ENCODE measurements at regions not wholly inside any gene's neighbourhood (a gene's known extent, or its start where the extent isn't known, plus 50 kb on each side); places are given as distances from the start of the nearest gene placed in this dataset.

DNA sequence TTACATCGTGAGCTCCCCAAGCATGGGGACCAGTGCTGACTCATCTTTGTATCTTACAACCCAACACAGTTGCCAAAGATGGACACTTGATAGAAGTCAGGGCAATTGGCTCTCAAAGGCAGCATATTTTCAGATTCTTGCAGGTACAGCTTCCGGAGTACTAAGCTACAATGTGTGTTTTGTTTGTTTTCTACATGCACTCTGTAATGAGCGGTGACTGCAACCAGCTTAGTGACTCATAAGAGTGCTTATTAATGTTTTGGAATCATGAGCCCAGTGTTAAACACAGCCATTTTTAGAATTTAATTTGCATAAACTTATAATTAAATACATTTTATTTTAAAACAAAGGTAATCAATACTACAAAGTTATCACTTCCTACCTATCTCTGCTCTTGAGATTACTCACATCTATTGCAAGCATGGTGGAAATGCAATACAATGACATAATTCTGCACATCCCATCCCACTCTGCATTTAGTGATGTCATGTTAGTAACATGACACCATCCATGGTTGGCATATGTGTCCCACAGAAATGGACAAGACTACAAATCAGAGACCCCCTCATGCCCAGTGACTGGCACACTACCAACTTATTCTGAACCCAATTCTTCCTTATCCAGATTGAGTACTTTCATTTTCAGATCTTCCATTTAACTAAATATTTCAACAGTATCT is 399.8 kb upstream of the ST6GAL2 start:
- TF ChIP-seq, protein P1, sequence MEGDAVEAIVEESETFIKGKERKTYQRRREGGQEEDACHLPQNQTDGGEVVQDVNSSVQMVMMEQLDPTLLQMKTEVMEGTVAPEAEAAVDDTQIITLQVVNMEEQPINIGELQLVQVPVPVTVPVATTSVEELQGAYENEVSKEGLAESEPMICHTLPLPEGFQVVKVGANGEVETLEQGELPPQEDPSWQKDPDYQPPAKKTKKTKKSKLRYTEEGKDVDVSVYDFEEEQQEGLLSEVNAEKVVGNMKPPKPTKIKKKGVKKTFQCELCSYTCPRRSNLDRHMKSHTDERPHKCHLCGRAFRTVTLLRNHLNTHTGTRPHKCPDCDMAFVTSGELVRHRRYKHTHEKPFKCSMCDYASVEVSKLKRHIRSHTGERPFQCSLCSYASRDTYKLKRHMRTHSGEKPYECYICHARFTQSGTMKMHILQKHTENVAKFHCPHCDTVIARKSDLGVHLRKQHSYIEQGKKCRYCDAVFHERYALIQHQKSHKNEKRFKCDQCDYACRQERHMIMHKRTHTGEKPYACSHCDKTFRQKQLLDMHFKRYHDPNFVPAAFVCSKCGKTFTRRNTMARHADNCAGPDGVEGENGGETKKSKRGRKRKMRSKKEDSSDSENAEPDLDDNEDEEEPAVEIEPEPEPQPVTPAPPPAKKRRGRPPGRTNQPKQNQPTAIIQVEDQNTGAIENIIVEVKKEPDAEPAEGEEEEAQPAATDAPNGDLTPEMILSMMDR (conservative IDR thresholded peaks at IDR 0.05): no peak
- no peaks in the 10 kb centered on the region for H3K9me3 ChIP-seq (ENCODE audit: control insufficient read depth, low read depth, low read length)
- no peak overlapping the region for H2AK5ac ChIP-seq (ENCODE audit: insufficient read length, low read length)
- Mint-ChIP-seq H3K4me3 (no peak overlapping the region), H3K36me3 (ENCODE audit: insufficient read depth in 1 of 3, low read depth in 3 of 3) (no peaks in the 10 kb centered on the region), H3K27ac (no peak overlapping the region), H3K9me3 (no peaks in the 10 kb centered on the region; a peak in 1 of 5 replicates), H3K4me1 (no peaks in the 10 kb centered on the region), H3K27me3 (ENCODE audit: low read depth) (no peaks in the 10 kb centered on the region)
- H3T11ph ChIP-seq (ENCODE audit: low read length): no peak overlapping the region
- no peak overlapping the region for H4K91ac ChIP-seq (ENCODE audit: insufficient read length, low read depth, low read length)
- no peak overlapping the region for H3K4me2 ChIP-seq (ENCODE audit: insufficient read depth, insufficient read length, low read length)
- H3K18ac ChIP-seq (ENCODE audit: insufficient read length, low read depth, low read length): no peak overlapping the region
- no peak overlapping the region for H4K5ac ChIP-seq (ENCODE audit: insufficient read length, low read depth, low read length)
- no peak overlapping the region for H3K27ac ChIP-seq (ENCODE audit: insufficient read length, low read depth, low read length)
- H2BK12ac ChIP-seq (ENCODE audit: insufficient read length, low read depth, low read length): no peak overlapping the region
- H4K8ac ChIP-seq (replicated peaks; ENCODE audit: insufficient read length, low read depth, low read length): no peak overlapping the region
- no peaks in the 10 kb centered on the region for H3K4me1 ChIP-seq (ENCODE audit: insufficient read depth, low read length)
- H3K4ac ChIP-seq (ENCODE audit: low read depth, low read length): no peak overlapping the region
- H3K9ac ChIP-seq (ENCODE audit: extremely low read depth, insufficient read length, low read length): no peak overlapping the region
- no peak overlapping the region for H2BK120ac ChIP-seq (ENCODE audit: low read depth, low read length, poor library complexity, severe bottlenecking)
- H3K79me1 ChIP-seq (ENCODE audit: insufficient read depth, low read depth, low read length, poor library complexity, severe bottlenecking): no peaks in the 10 kb centered on the region
- no peaks in the 10 kb centered on the region for H3K79me2 ChIP-seq (ENCODE audit: insufficient read depth, low read length)
- H3K14ac ChIP-seq (ENCODE audit: insufficient read depth, low read length): no peak overlapping the region
- no peak overlapping the region for H3K23ac ChIP-seq (ENCODE audit: insufficient read length, low read depth, low read length)
- no peak overlapping the region for H3K56ac ChIP-seq (ENCODE audit: insufficient read length, low read depth, low read length)
- no peak overlapping the region for H2BK20ac ChIP-seq (ENCODE audit: low read depth, low read length, poor library complexity, severe bottlenecking)
- no CpG with 5 or more reads among the region's 3 CpGs for WGBS (ENCODE audit: extremely low coverage, insufficient read length, low lambda C conversion rate)
- no peaks in the 10 kb centered on the region for H3K23me2 ChIP-seq (ENCODE audit: insufficient read length, low read depth, low read length, poor library complexity, severe bottlenecking)
- H2AFZ ChIP-seq (ENCODE audit: low read length): no peak overlapping the region
- H2BK5ac ChIP-seq (ENCODE audit: insufficient read length, low read length): no peak overlapping the region
- H2BK15ac ChIP-seq (ENCODE audit: low read depth, low read length): no peak overlapping the region
- H4K20me1 ChIP-seq (ENCODE audit: control insufficient read depth, insufficient read depth, insufficient read length): no peaks in the 10 kb centered on the region
- DNase-seq: no peak
- no peaks in the 10 kb centered on the region for H3K27me3 ChIP-seq (ENCODE audit: insufficient read depth, low read length)

Data from H9 (cell line).